ENCODE measurements at regions not wholly inside any gene's neighbourhood (a gene's known extent, or its start where the extent isn't known, plus 50 kb on each side); places are given as distances from the start of the nearest gene placed in this dataset.
A peak's percentile ranks its signal among the peaks of the same experiment; 100 is the strongest.
"Not testable (repeated sequence)": the region's sequence is repeated elsewhere in the genome, so short reads cannot be mapped to it uniquely, and the experiment has no call there.

DNA sequence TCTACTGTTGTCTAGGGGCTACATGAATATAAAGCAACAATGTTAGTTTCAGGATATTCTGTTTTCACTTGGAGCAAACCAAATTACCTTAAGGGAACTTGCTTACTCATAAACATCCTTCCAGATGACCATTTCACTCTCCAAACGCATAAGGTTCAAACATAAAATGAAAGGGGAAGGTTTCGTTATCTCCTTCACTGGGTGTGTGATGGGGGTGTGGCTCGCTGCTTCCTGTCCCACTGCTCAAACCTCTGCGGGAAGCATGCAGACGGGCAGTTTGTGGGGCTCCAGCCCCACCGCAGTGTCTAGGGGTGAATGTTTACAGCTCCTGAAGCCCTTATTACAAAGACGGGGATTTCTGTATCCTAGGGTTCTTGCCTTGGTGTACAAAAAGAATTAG is 1310.9 kb upstream of the TMEFF2 start:
- DNase-seq (ENCODE audit: low spot score) = no peak

DNA sequence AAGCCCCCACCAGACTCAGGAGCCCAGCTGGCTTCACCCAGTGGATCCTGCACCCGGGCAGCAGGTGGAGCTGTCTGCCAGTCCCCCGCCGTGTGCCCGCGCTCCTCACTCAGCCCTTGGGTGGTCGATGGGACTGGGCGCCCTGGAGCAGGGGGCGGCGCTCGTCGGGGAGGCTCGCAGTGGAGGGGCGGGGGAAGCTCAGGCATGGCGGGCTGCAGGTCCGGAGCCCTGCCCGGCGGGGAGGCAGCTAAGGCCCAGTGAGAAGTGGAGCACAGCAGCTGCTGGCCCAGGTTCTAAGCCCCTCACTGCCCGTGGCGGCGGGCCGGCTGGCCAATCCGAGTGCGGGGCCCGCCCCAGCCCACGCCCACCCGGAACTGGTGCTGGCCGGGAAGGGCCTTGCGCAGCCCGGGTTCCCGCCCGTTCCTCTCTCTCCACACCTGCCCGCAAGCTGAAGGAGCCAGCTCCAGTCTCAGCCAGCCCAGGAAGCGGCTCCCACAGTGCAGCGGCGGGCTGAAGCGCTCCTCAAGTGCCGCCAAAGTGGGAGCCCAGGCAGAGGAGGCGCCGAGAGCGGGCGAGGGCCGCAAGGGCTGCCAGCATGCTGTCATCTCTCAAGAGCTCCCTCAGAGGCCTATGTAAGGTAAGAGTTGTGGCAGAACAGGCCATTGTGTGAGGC is 1307.8 kb upstream of the TMEFF2 start:
- DNase-seq (ENCODE audit: low spot score) = no peak

DNA sequence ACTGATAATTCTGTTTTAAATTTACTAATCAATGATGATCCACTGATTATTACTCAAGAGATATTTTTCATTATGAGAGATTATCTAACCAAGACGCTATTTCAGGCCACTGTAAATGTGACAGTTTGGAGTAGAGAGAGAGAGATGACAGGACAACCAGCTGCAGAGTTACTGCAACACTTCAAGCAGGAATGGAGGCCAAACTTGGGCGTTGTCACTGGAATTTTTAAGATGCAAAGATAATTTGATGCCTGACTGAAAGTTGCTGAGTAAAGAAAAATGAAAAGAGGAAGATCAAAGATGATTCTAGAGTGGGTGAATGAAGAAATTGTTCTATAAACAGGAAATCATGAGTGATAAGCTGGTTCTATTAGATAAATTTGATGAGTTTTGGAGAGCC is 1302.1 kb upstream of the TMEFF2 start:
- DNase-seq (ENCODE audit: low spot score) = no peak

DNA sequence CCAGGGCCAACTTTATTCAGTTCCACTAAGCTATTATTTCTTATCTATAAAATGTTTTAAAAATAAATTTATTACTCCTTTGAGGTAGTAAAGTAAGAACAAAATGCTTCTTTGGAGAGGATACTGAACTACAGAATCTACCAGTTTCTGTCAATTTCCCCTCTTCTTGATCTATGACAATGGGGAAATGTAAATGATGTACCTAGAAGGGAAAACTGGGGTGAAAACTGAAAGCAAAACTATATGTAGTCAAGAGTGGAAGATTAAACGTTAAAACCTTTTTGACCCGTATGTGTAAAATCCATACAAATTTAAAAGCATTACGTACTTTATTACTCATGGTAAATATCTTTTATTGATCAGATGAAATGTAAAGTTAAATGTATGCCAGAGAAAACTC is 1287.8 kb upstream of the TMEFF2 start:
- DNase-seq (ENCODE audit: low spot score) = no peak

DNA sequence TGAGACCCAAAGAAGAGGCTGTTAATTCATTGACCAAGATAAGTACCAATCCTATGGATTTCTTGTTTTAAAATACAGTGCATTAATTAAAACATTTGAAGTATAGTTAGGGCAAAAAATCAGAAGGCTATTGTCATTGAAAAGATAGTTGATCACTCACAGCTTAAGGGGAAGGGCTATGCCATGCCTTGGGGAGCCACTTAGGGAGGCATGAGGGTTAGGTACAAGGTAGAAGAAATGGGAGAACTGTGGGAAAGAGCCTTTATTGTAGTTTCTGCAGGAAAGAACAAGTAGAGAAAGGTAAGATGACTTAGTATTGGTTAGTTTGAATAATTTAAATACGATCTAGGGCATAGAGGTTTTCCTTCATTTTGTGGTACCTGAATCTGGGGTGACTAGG is 1285.5 kb upstream of the TMEFF2 start:
- DNase-seq (ENCODE audit: low spot score) = no peak

DNA sequence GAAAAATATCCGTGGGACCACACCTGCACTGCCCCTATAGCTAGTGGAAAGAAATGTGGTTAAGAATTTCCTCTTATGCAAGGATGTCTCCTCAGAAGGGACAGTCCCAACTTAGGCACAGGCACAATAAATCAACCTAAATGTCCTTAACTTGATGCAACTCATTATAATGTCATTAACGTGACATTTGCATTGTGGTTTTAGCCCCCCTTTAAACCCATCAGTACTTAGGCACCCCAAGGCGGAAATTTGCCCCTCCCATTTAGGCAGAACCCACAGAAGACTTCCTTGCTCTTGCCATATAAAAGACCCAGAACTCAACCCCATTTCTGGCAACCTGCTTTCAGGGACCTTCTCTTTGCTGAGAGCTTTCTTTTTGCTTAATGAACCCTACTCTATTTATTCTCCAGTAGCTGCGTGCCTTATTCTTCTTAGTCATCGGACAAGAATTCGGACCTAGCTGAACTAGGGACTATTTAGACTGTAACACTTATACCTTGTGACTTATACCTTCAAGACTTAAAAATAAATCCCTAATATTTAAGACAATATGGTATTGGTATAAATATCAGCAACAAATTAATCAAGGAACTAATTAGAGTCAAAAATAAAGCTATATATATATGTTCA is 1281.6 kb upstream of the TMEFF2 start:
- DNase-seq (ENCODE audit: low spot score) = no peak

DNA sequence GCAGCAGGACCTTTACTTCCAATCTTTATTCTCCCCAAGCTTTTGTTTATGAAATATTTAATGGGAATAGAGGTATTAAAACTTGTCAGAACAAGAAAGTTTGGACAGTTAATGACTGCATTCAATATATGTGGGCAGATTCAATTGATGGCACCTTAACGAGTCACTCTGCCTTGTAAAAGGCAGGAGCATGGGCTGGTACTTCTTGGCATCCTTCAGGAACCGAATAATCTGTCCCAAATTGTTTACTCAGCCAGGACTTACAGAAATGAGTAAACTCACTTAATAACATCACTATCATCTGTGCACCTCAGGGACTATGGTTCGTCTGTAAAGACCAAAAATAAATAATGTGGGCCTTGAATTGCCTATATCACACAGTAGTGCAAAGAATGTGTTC is 1280.3 kb upstream of the TMEFF2 start:
- no peak for DNase-seq (ENCODE audit: low spot score)

DNA sequence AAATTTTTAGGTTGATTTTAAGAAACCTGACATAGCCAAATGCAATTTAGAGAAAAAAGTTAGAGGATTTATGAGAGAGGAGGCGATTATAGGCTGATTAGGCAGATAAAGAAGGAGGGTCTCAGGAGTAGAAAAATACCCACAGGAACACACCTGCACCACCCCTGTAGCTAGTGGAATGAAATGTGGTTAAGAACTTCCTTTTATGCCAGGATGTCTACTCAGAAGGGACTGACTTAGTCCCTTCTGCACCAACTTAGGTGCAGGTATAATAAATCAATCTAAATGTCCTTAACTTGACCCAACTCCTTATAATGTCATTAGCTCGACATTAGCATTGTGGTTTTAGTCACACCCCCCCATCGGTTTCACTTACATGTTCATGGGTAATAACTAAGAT is 1274.5 kb upstream of the TMEFF2 start:
- no peak for DNase-seq (ENCODE audit: low spot score)

DNA sequence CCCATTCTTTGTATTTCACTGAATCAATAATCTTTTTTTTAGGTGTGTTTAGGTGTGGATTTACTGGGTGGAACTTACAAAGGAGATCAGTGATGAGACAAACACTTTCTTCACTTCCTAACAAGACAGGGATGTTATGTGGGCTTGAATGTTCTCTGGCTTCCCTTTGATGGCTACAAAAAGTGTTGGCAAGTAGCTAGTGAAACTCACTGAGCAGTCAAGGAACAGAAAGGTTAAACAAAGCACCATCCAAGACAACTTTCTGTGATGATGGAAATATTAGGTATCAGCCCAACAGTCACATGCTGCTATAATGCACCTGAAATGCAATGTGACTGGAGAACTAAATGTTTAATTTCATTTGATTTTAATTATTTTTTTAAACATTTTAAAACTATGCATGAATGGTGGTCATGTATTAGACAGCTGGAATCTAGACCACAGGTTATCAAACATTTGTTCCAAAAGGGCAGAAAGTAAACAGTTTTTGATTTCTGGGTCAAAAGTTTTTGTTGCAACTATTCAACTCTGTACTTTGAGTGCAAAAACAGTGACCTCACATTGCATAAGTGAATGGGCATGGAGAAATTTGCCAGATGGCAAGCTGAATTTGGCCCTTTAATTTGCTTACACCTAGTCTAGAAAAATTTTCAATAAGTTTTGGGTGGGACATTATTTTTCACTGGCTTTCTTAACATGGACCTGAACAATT is 1272.7 kb upstream of the TMEFF2 start:
- no peak for DNase-seq (ENCODE audit: low spot score)

DNA sequence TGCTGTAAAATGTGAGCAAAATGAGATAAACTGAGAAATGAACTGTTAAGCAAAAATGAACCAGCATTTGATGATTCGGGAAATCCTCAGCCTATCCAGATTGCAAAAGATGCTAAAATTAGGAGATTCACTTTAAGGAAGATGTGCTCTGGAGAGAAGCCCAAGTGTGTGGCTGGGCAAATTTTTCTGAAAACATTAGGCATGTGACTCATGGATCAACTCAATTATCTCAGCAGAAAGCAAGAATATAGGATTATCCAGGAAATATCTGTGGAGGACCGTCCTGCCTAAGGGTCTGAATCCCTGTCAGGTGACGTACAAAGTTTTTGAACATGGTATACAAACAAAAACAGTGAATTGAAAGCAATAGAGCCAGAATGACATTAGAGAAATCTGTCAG is 1268.3 kb upstream of the TMEFF2 start:
- no peak for DNase-seq (ENCODE audit: low spot score)

DNA sequence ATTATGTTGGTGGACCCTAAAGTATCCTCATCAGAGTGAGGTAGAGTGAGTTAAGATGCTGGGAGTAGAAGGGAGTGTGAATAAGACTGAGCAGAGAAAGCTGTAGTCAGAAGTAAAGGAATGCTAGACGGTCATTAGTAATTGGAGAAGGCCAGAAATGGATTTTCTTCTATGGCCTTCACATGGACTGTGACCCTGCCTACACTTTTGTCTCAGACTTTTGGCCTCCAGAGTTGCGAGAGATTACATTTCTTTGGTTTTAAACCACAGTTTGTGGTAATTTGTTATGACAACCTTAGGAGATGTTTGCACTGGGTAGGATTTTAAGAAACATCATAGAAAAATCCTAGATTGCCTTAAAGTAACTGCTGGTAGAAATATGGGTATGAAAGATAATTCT is 1267.7 kb upstream of the TMEFF2 start:
- DNase-seq (ENCODE audit: low spot score) = no peak

DNA sequence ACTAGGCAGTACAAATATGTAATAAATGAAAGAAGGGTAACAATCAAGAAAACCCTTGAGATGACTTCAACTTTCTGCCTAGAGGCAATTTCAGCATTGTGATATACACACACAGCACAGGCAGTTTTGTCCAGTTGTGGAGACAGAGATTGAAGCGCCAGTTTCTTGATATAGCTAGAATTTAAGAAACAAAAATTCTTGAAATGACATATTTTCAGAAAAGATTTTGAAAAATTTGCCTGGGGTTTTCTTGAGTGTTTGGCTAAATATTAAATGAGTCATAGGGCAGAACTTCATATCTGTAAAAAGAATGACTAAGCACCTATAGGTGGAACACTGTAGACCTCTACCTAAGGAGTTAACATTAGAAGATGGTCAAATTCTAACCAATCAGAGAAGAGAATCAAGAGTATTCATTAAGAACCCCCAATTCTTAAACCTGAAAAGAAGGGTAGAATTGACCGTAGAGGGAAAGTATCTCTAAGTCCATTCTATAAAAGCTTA is 1266.8 kb upstream of the TMEFF2 start:
- peak; percentile 12 for DNase-seq (ENCODE audit: low spot score)

DNA sequence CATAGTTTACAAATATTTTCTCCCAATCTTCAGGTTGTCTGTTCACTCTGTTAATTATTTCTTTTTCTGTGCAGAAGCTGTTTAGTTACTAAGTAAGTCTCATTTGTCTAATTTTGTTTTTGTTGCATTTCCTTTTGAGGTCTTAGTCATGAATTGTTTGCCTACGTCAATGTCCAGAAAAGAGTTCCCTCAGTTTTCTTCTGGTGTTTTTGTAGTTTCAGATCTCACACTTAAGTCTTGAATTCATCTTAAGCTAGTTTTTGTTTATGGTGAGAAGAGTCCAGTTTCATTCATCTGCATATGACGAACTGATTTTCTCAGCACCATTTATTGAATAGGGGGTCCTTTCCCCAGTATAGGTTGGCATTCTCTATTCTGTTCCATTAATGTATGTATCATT is 1252.2 kb upstream of the TMEFF2 start:
- no peak for DNase-seq (ENCODE audit: low spot score)

DNA sequence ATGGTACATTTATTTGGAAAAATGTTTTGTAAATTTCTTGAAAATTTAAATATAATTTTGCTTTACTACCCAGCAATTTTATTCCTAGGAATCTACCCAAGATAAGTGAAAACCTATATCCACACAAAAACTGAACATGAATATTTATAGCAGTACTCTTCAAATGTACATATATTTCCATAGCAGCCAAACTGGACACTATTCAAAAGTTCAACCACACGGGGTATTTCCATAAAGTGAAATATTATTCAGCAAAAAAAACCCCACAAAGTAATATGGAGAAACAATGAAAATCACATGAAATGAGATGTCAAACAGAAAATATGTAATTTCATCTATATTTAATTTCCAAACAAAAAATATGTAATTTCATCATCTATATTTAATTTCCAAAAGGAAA is 1247.6 kb upstream of the TMEFF2 start:
- DNase-seq (ENCODE audit: low spot score) = no peak

DNA sequence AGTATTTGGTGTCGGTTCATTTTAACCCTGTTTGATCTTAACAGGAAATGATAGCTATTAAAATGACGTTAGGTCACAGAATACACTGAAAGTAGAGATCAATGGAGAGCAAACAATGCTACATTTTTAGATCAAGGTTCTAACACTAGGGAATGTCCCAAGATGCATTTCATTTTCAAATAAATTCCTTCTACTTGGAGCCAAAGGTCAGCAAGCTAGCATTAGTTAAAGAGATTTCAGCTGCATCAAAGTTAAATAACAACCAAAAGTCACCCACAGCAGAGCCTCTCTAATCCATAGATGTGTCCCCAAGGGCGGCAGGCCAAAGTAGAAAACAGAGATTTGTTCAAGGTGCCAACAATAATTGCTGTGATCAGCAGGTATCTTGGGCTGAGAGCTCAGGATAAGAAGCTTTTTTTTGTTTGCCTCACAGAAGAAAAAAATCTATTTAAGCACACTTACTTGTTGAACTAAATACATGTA is 1233.6 kb upstream of the TMEFF2 start:
- peak; percentile 78 for DNase-seq (ENCODE audit: low spot score)

DNA sequence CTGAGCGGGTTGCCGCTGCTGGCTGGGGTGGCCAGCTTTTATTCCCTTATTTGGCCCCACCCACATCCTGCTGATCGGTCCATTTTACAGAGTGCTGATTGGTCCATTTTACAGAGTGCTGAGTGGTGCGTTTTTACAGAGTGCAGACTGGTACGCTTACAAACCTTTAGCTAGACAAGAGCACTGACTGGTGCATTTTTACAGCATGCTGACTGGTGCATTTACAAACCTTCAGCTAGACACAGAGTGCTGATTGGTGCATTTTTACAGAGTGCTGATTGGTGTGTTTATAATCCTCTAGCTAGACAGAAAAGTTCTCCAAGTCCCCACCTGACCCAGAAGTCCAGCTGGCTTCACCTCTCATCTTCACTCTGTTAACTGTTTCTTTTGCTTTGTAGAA is 1217.6 kb upstream of the TMEFF2 start:
- DNase-seq (ENCODE audit: low spot score) = not testable (repeated sequence)

DNA sequence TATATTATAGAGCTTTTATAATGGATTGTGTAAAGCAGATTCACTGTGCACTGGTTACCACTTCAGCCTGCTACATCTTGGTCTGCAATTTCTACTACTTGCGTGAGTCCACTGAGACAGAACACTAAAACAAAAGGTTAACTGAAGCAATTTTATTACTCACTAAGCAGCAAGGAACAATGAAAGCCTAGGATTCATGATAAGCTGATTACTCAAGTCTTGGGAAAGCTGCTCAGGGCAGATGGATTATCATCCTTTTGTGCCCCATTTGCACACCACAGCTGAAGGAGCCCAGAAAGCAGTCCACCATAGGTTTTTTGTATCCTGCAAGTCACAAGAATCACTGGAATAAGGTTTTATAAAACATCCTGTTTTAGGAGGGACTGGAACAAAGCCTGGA is 1215.2 kb upstream of the TMEFF2 start:
- DNase-seq (ENCODE audit: low spot score) = no peak

DNA sequence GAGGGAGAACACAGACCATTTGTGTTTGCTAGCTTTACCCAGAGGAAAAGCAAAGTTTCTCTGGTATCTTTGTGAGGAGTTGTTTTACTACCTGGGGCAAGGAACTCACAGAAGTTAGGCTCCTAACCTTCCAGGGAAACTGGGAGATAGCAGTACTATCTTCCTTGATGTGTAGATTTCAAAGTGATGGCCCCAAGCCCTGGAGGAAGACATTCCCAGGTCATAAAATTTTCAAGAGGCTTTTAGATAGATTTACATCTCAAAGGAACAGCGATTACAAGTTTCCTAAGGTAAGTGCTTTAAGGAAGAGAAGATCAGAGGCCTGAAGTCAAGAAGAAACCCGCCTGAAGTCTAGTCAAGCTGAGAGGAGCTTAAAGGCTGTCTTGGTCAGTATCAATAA is 1187.8 kb upstream of the TMEFF2 start:
- DNase-seq (ENCODE audit: low spot score) = no peak

DNA sequence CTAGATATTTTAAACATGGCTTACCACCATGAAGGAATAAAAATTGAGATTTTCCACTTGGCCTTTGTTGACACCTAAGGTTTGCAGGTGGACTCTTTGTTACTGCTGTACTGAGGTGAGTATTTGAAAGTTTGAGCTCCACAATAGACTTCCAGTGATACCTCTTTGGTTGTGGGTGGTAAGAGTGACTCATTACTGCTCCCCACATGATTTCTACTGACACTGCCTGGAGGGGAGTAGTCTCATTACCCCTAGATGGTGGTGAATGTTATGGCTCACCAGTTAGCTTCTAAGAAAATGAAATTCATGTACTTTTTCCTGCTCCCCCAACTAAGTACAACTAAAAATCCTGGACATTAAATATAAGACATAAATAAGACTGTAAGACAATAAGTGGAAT is 1183.1 kb upstream of the TMEFF2 start:
- no peak for DNase-seq (ENCODE audit: low spot score)

DNA sequence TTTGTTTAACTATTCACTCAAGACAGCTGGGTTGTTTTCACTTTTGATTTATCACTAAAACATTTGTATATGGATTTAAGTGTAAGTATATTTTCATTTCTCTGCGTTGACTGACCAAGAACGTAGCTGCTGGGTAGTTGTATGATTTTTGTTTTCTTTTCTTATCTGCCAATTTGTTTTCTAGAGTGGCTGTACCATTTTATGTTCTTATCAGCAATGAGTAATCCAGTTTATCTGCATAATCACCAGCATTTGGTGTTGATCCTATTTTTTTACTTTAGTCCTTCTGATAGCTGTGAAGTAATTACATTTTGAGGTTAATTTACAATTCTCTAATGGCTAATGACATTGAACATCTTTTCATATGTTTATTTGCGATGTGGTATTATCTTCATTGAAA is 1178.4 kb upstream of the TMEFF2 start:
- no peak for DNase-seq (ENCODE audit: low spot score)

DNA sequence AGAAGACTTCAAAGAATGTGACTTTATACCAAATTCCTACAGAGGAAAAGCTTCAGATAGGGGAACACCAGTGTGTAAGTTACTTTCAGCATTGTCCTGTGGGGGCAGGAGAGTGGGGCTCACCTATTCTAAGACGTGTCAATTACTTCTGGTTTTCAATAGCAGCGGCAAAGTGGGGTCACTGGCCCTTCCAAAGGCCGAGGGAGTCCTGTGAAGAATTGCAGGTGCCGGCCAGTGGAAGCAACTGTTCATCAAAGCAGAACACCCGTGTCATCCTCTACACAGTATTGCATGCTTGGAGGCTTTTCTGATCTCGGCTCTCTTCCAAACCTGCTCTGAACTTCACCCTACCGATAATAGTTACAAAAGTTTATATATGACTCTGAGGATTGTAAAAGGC is 1176.5 kb upstream of the TMEFF2 start:
- no peak for DNase-seq (ENCODE audit: low spot score)

DNA sequence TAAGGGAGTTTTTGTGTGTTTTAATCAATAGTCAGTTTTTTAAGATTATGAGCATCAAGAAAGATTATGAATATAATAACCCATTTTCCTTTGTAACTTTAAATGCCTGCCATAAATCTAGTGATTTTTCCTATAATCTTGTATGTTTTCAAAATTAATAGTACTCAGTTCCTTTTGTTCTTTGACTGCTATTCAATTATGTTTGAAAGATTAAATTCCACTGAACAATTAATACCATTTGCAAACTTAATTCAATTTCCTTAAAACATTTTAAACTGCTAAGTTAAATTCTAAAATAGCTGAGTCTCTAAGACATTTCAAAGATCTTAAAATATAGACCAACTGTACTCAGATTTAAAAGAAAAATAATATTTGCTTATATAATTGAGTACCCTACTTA is 1173.9 kb upstream of the TMEFF2 start:
- DNase-seq (ENCODE audit: low spot score) = no peak

DNA sequence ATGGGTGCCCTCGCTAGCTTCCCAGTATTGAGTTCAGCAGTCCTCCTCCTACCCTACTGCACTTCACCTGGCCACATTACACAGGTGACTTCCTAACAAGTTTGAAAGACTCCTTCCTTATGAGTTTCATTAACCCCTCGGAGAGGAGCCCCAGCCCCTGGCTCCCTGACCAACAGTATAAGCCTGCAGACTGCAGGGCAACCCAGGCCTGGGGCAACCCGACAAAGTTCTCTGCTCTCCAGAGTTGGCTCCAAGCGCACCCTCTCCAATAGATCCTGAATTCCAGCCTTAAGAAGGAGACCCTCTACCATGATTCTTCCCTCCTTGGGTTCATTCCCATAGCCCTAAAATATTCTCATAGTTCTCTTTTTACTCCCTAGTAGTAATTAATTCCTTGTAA is 1162.8 kb upstream of the TMEFF2 start:
- no peak for DNase-seq (ENCODE audit: low spot score)
